Smooth muscle cell (in vitro differentiated cells): ENCODE measurements at regions not wholly inside any gene's neighbourhood (a gene's known extent, or its start where the extent isn't known, plus 50 kb on each side); places are given as distances from the start of the nearest gene placed in this dataset.

Experiments used
- DNase-seq: peaks from one replicate; lab custom pipeline; 2025; ENCODE audit not compliant: unreplicated experiment; lab: John Stamatoyannopoulos, UW
- H2AFZ ChIP-seq: fragments of 200-600 bp; sonication (generic); 2 replicates; pipeline ENCODE4 v1.6.0; 2016; ENCODE audit warnings: antibody characterized with exemption, low read depth, mild to moderate bottlenecking
- H3F3A ChIP-seq: fragments of 200-600 bp; sonication (generic); 2 replicates; pipeline ENCODE4 v1.6.0; 2017; ENCODE audit warnings: antibody characterized with exemption, low read depth
- H3K27ac ChIP-seq: fragments of 200-600 bp; sonication (generic); 2 replicates; pipeline ENCODE4 v1.5.1; 2016; ENCODE audit warnings: low read depth, mild to moderate bottlenecking
- H3K27me3 ChIP-seq: fragments of 200-600 bp; sonication (generic); 2 replicates; pipeline ENCODE4 v1.6.1; 2016; ENCODE audit warnings: low read depth, mild to moderate bottlenecking
- H3K36me3 ChIP-seq: fragments of 200-600 bp; sonication (generic); 2 replicates; pipeline ENCODE4 v1.5.1; 2016; ENCODE audit warnings: low read depth
- H3K4me1 ChIP-seq: fragments of 200-600 bp; sonication (generic); 2 replicates; pipeline ENCODE4 v1.5.1; 2016; ENCODE audit warnings: low read depth
- H3K4me2 ChIP-seq: fragments of 200-600 bp; sonication (generic); 2 replicates; pipeline ENCODE4 v1.6.0; 2016; ENCODE audit warnings: mild to moderate bottlenecking
- H3K4me3 ChIP-seq: fragments of 200-600 bp; sonication (generic); 2 replicates; pipeline ENCODE4 v1.5.1; 2016; ENCODE audit warnings: mild to moderate bottlenecking
- H3K79me2 ChIP-seq: fragments of 200-600 bp; sonication (generic); 2 replicates; pipeline ENCODE4 v1.6.0; 2016; ENCODE audit warnings: low read depth, mild to moderate bottlenecking
- H3K9ac ChIP-seq: fragments of 200-600 bp; sonication (generic); 2 replicates; pipeline ENCODE4 v1.6.0; 2016; ENCODE audit warnings: low read depth
- H3K9me3 ChIP-seq: fragments of 200-600 bp; sonication (generic); replicated peaks from 2 replicates; pipeline ENCODE4 v1.5.1; 2016; ENCODE audit warnings: low read depth
- H4K20me1 ChIP-seq: fragments of 200-600 bp; sonication (generic); 2 replicates; pipeline ENCODE4 v1.6.0; 2016; ENCODE audit warnings: low read depth
- CTCF ChIP-seq: fragments of 200-600 bp; sonication (generic); IDR thresholded peaks from 2 replicates; pipeline ENCODE4 v1.5.1; 2017; ENCODE audit warnings: borderline replicate concordance, mild to moderate bottlenecking, antibody characterized with exemption; ENCODE audit not compliant: insufficient read depth, poor library complexity, severe bottlenecking
- WGBS: methylation state at CpG from one replicate; pipeline ENCODE4 v1.1.7; 2016; ENCODE audit warnings: low lambda C conversion rate; 5-methylcytosine and 5-hydroxymethylcytosine counted together

- no peak overlapping the region for H3K27ac ChIP-seq
- no peak for TF ChIP-seq CTCF
- H3K4me3 ChIP-seq: no peak overlapping the region
- H4K20me1 ChIP-seq: no peaks in the 10 kb centered on the region
- no peaks in the 10 kb centered on the region for H3K27me3 ChIP-seq
- no peaks in the 10 kb centered on the region for H3K36me3 ChIP-seq
- no peak for DNase-seq
- no peaks in the 10 kb centered on the region for H3K9me3 ChIP-seq
- H3F3A ChIP-seq: no peaks in the 10 kb centered on the region
- H3K4me1 ChIP-seq: no peaks in the 10 kb centered on the region
- no peak overlapping the region for H2AFZ ChIP-seq
- H3K79me2 ChIP-seq: no peaks in the 10 kb centered on the region
- 97% methylated on average over 7 of the region's 7 CpGs for WGBS
- H3K9ac ChIP-seq: no peak overlapping the region
- H3K4me2 ChIP-seq: no peak overlapping the region
Measured at GRCh38 chr1:232218955-232219865, 410.7 kb downstream of the SIPA1L2 start.

GRCh38 chr1:232213928-232214327, 416.0 kb downstream of the SIPA1L2 start:
- Histone ChIP-seq H3K27me3 (no peaks in the 10 kb centered on the region), H3K4me3 (no peak overlapping the region), H3K9ac (no peak overlapping the region), H4K20me1 (no peaks in the 10 kb centered on the region), H3K4me2 (no peak overlapping the region), H3K4me1 (peaks cover 24% of the 10 kb centered on the region), H2AFZ (no peak overlapping the region), H3F3A (no peaks in the 10 kb centered on the region), H3K27ac (no peak overlapping the region), H3K36me3 (no peaks in the 10 kb centered on the region), H3K79me2 (no peaks in the 10 kb centered on the region), H3K9me3 (no peaks in the 10 kb centered on the region)
- TF ChIP-seq CTCF: no peak
- WGBS: 96% methylated on average over 1 of the region's 1 CpG
- DNase-seq: no peak

GRCh38 chr1:232212253-232212652, 417.7 kb downstream of the SIPA1L2 start:
- no peak overlapping the region for H3K9ac ChIP-seq
- WGBS: 58% methylated on average over 1 of the region's 1 CpG
- H3K27ac ChIP-seq: no peak overlapping the region
- peak overlapping the region; percentile 36 for H2AFZ ChIP-seq
- no peak overlapping the region for H3K4me3 ChIP-seq
- H3K4me2 ChIP-seq: no peak overlapping the region
- H3K4me1 ChIP-seq: peaks cover 24% of the 10 kb centered on the region
- no peaks in the 10 kb centered on the region for H3K36me3 ChIP-seq
- TF ChIP-seq CTCF: no peak
- no peak for DNase-seq
- no peaks in the 10 kb centered on the region for H3K79me2 ChIP-seq
- no peaks in the 10 kb centered on the region for H3F3A ChIP-seq
- H3K27me3 ChIP-seq: no peaks in the 10 kb centered on the region
- no peaks in the 10 kb centered on the region for H3K9me3 ChIP-seq
- no peaks in the 10 kb centered on the region for H4K20me1 ChIP-seq

DNA sequence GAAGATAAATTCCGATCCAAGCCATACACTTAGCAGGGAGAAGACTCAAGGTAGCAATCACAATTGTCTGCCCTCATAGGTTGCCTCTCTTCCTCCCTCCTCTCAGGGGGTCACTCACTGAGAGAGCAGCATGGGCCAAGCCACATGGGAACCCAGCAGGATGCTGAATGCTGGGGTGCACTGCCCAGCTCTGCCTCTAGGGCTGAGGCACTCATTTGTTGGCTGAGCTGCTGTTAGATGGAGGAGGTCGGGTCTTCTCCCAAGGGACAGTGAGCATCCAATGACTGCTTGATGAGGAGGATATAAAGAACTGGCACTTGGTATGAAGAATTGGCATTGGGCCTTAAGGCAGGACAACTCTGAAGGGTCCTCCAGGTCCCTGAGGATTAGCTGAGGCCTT, 418.8 kb downstream of the SIPA1L2 start:
- no peak for DNase-seq
- Histone ChIP-seq H3K9ac (no peak overlapping the region), H3K27me3 (no peaks in the 10 kb centered on the region), H3K4me2 (no peak overlapping the region), H3K79me2 (no peaks in the 10 kb centered on the region), H3K4me1 (peaks cover 24% of the 10 kb centered on the region), H4K20me1 (no peaks in the 10 kb centered on the region), H3K27ac (no peak overlapping the region), H3K4me3 (no peak overlapping the region), H3F3A (no peaks in the 10 kb centered on the region), H3K9me3 (no peaks in the 10 kb centered on the region), H2AFZ (no peak overlapping the region), H3K36me3 (no peaks in the 10 kb centered on the region)
- 81% methylated on average over 2 of the region's 2 CpGs for whole genome bisulfite sequencing
- TF ChIP-seq CTCF: peak; percentile 35
